Endothelial cell of umbilical vein (primary cell): ENCODE measurements at regions not wholly inside any gene's neighbourhood (a gene's known extent, or its start where the extent isn't known, plus 50 kb on each side); places are given as distances from the start of the nearest gene placed in this dataset.

ENCODE experiments used
- BruUV-seq: library from RNA; stranded (reverse); fragments of 400-500 nt; replicated peaks from 2 replicates; lab custom pipeline; 2021; lab: Mats Ljungman, UMichigan
- CTCF ChIA-PET: fragments of 300-600, 350-600 bp; sonication (Branson Sonifier 250); formaldehyde crosslinking; loops from one replicate; lab custom pipeline; 2021; ENCODE audit warnings: antibody characterized with exemption, inconsistent platforms; lab: Charles Lee
- POLR2A ChIA-PET: fragments of 300-600, 350-600 bp; sonication (Branson Sonifier 250); formaldehyde crosslinking; loops from one replicate; lab custom pipeline; 2021; ENCODE audit warnings: antibody characterized with exemption, inconsistent platforms; lab: Charles Lee
- DNase-seq: peaks from one replicate; pipeline ENCODE4 v3.0.0-alpha.2; 2011; ENCODE audit warnings: low read depth, low spot score
- FAIRE-seq: peaks from 2 replicates; lab custom pipeline; 2011; peaks lifted over from hg19 to GRCh38; lab: Jason Lieb, UNC
- H2AFZ ChIP-seq: 2 replicates; pipeline ENCODE4 v1.6.0; 2012; ENCODE audit warnings: low read depth, low read length, control low read depth, inconsistent platforms
- H3K27ac ChIP-seq: 2 replicates; pipeline ENCODE4 v1.5.1; 2011; ENCODE audit warnings: low read depth, mild to moderate bottlenecking, control low read depth, low read length, moderate library complexity; ENCODE audit not compliant: insufficient read depth
- H3K27me3 ChIP-seq, 2 experiments: 2 replicates each; pipeline versions ENCODE4 v1.6.0 to v1.6.1; 2011; ENCODE audit warnings: low read length in 2 of 2, mixed read lengths in 1 of 2; ENCODE audit not compliant: control insufficient read depth in 2 of 2, insufficient read depth in 2 of 2
- H3K36me3 ChIP-seq, 2 experiments: 2 replicates in 1 of 2; 3 replicates in 1 of 2; pipeline ENCODE4 v1.5.1; 2011; ENCODE audit warnings: low read length in 2 of 2, mild to moderate bottlenecking in 1 of 2, moderate library complexity in 1 of 2; ENCODE audit not compliant: control insufficient read depth in 2 of 2, insufficient read depth in 2 of 2; ENCODE audit errors: extremely low read depth in 1 of 2
- H3K4me1 ChIP-seq: 3 replicates; pipeline ENCODE4 v1.5.1; 2011; ENCODE audit warnings: mild to moderate bottlenecking, low read length; ENCODE audit not compliant: control insufficient read depth, insufficient read depth; ENCODE audit errors: extremely low read depth
- H3K4me2 ChIP-seq: 2 replicates; pipeline ENCODE4 v1.6.1; 2011; ENCODE audit warnings: low read length, control low read depth, mixed read lengths; ENCODE audit not compliant: insufficient read depth
- H3K4me3 ChIP-seq, 3 experiments: fragments of 200-600 bp in 1 of 3; sonication (generic), shearing (Covaris generic) in 1 of 3; replicated peaks in 1 of 3; 2 replicates each; pipeline ENCODE4 v1.5.1; 2011 to 2016; ENCODE audit warnings: control low read depth in 3 of 3, low read length in 3 of 3, mild to moderate bottlenecking in 2 of 3, inconsistent platforms in 1 of 3, low read depth in 1 of 3, moderate library complexity in 1 of 3; ENCODE audit not compliant: insufficient read depth in 1 of 3
- H3K79me2 ChIP-seq: 2 replicates; pipeline ENCODE4 v1.6.0; 2012; ENCODE audit warnings: low read length, inconsistent platforms; ENCODE audit not compliant: control insufficient read depth, insufficient read depth
- H3K9ac ChIP-seq: replicated peaks from 2 replicates; pipeline ENCODE3; 2011; ENCODE audit warnings: low read length, control low read depth; ENCODE audit not compliant: insufficient read depth; ENCODE audit errors: extremely low read depth
- H3K9me1 ChIP-seq: replicated peaks from 3 replicates; pipeline ENCODE4 v1.6.0; 2011; ENCODE audit warnings: mild to moderate bottlenecking, low read length; ENCODE audit not compliant: control insufficient read depth, insufficient read depth; ENCODE audit errors: extremely low read depth
- H3K9me3 ChIP-seq: replicated peaks from 2 replicates; pipeline ENCODE4 v1.5.1; 2012; ENCODE audit warnings: low read length, inconsistent platforms; ENCODE audit not compliant: control insufficient read depth, insufficient read depth
- H4K20me1 ChIP-seq: replicated peaks from 2 replicates; pipeline ENCODE3; 2011; ENCODE audit warnings: mild to moderate bottlenecking, low read length; ENCODE audit not compliant: control insufficient read depth, insufficient read depth; ENCODE audit errors: extremely low read depth
- CTCF ChIP-seq, 2 donors: IDR thresholded peaks; 1 replicate in 1 of 2; 2 replicates in 1 of 2; pipeline ENCODE4 v1.5.1; 2011; ENCODE audit warnings: low read length in 2 of 2, mild to moderate bottlenecking in 2 of 2, moderate library complexity in 2 of 2, control low read depth in 1 of 2, inconsistent platforms in 1 of 2, low read depth in 1 of 2; ENCODE audit not compliant: insufficient read depth in 1 of 2; ENCODE audit errors: extremely low read depth in 1 of 2
- EZH2 ChIP-seq: IDR thresholded peaks from 2 replicates; pipeline ENCODE4 v1.6.1; 2012; ENCODE audit warnings: borderline replicate concordance, low read depth, mild to moderate bottlenecking, moderate library complexity, low read length, inconsistent platforms; ENCODE audit not compliant: severe bottlenecking
- FOS ChIP-seq: IDR thresholded peaks from 2 replicates; pipeline ENCODE4 v1.6.1; 2011; ENCODE audit warnings: mild to moderate bottlenecking, low read length, moderate library complexity, borderline replicate concordance; ENCODE audit not compliant: insufficient read depth
- GATA2 ChIP-seq: IDR thresholded peaks from 2 replicates; pipeline ENCODE4 v1.7.0; 2011; ENCODE audit warnings: low read depth, mild to moderate bottlenecking, moderate library complexity, mixed read lengths, low read length; ENCODE audit not compliant: insufficient read length, insufficient read depth
- JUN ChIP-seq: IDR thresholded peaks from 2 replicates; pipeline ENCODE4 v1.6.1; 2011; ENCODE audit warnings: borderline replicate concordance, low read depth; ENCODE audit not compliant: insufficient read length, insufficient read depth
- MYC ChIP-seq: IDR thresholded peaks from one replicate; pipeline ENCODE4 v1.6.1; 2011; ENCODE audit warnings: mild to moderate bottlenecking, low read depth, low read length
- POLR2A ChIP-seq: IDR thresholded peaks from 2 replicates; pipeline ENCODE4 v1.6.1; 2012; ENCODE audit warnings: low read depth, mild to moderate bottlenecking, control low read depth, low read length
- POLR2AphosphoS5 ChIP-seq: IDR thresholded peaks from 2 replicates; pipeline ENCODE4 v1.6.1; 2012; ENCODE audit warnings: low read depth, mild to moderate bottlenecking, control low read depth, low read length, moderate library complexity; ENCODE audit not compliant: insufficient read depth
- dilution Hi-C: fragments of 300-500 bp; cut with MboI; formaldehyde crosslinking; loops from one replicate; pipeline ENCODE4 v1.15.0; 2019; ENCODE audit warnings: low sequenced_read_pairs; ENCODE audit not compliant: extremely low pct_ligation_motif_present
- intact Hi-C: fragments of 100-400 bp; cut with micrococcal nuclease; formaldehyde crosslinking; loops from one replicate; pipeline ENCODE4 v1.10.0; 2022
- TF ChIP-seq, protein P1 (sequence below): IDR thresholded peaks from 2 replicates; pipeline ENCODE4 v1.6.1; 2011; ENCODE audit not compliant: insufficient read depth, insufficient read length

- DNase-seq: no peak
- no peak overlapping the region for H3K4me2 ChIP-seq
These were observed 98.7 kb downstream of the NPIPB11 start for GRCh38 chr16:29307598-29308507.

More at GRCh38 chr16:29307598-29308507, 98.7 kb downstream of the NPIPB11 start:
- Histone ChIP-seq H4K20me1 (no peaks in the 10 kb centered on the region), H3K27me3 (no peaks in the 10 kb centered on the region), H3K27ac (no peak overlapping the region), H3K79me2 (no peaks in the 10 kb centered on the region), H2AFZ (no peak overlapping the region), H3K9me1 (no peaks in the 10 kb centered on the region), H3K9me3 (no peaks in the 10 kb centered on the region), H3K4me1 (no peaks in the 10 kb centered on the region), H3K9ac (no peak overlapping the region), H3K36me3 (no peaks in the 10 kb centered on the region), H3K4me3 (no peak overlapping the region)
- ChIA-PET CTCF (no interaction called here), POLR2A (no interaction called here)
- dilution Hi-C loops (no loop called here), intact Hi-C loops (no loop called here)
- TF ChIP-seq JUN (no peak), EZH2 (no peak), POLR2A (no peak), CTCF (IDR thresholded peaks at IDR 0.05; ENCODE audit: extremely low read depth in 1 of 2, insufficient read depth in 1 of 2, low read depth in 1 of 2, low read length in 2 of 2) (no peak), POLR2AphosphoS5 (no peak), FOS (no peak), MYC (no peak), GATA2 (no peak)
- TF ChIP-seq, protein P1, sequence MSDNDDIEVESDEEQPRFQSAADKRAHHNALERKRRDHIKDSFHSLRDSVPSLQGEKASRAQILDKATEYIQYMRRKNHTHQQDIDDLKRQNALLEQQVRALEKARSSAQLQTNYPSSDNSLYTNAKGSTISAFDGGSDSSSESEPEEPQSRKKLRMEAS: no peak
- no TSS peak for BruUV-seq
- FAIRE-seq: no peak
